HG02571 (cell line): ENCODE measurements at regions not wholly inside any gene's neighbourhood (a gene's known extent, or its start where the extent isn't known, plus 50 kb on each side); places are given as distances from the start of the nearest gene placed in this dataset.

ENCODE experiments used
- ATAC-seq: cut with Tn5 transposase; IDR thresholded peaks from one replicate; pipeline ENCODE4 v1.9.1; 2021; ENCODE audit warnings: mild to moderate bottlenecking, moderate library complexity; ENCODE audit not compliant: unreplicated experiment

GRCh38 chr6:134117409-134117808, 65.0 kb upstream of the SLC2A12 start:
- no peak for ATAC-seq

GRCh38 chr6:134115715-134116074, 63.3 kb upstream of the SLC2A12 start:
- ATAC-seq: no peak

GRCh38 chr6:134114918-134115714, 62.7 kb upstream of the SLC2A12 start:
- ATAC-seq: no peak

GRCh38 chr6:134114489-134114888, 62.1 kb upstream of the SLC2A12 start:
- ATAC-seq: no peak

- no peak for ATAC-seq
Measured at GRCh38 chr6:134111726-134112125, 59.3 kb upstream of the SLC2A12 start.

- peak; percentile 56 for ATAC-seq
Measured at GRCh38 chr6:134111062-134111677, 58.7 kb upstream of the SLC2A12 start.

GRCh38 chr6:134106702-134107101, 54.3 kb upstream of the SLC2A12 start:
- no peak for ATAC-seq

GRCh38 chr6:134105940-134106339, 53.5 kb upstream of the SLC2A12 start:
- no peak for ATAC-seq

GRCh38 chr6:134103006-134103405, 50.6 kb upstream of the SLC2A12 start:
- no peak for ATAC-seq
